CD4-positive, alpha-beta T cell treated with Interleukin-4 for 4 hours (primary cell): ENCODE measurements at regions not wholly inside any gene's neighbourhood (a gene's known extent, or its start where the extent isn't known, plus 50 kb on each side); places are given as distances from the start of the nearest gene placed in this dataset.
"Not testable (repeated sequence)": the region's sequence is repeated elsewhere in the genome, so short reads cannot be mapped to it uniquely, and the experiment has no call there.

Experiments
- DNase-seq: peaks from one replicate; pipeline ENCODE4 v3.0.0-alpha.2; 2020

DNA sequence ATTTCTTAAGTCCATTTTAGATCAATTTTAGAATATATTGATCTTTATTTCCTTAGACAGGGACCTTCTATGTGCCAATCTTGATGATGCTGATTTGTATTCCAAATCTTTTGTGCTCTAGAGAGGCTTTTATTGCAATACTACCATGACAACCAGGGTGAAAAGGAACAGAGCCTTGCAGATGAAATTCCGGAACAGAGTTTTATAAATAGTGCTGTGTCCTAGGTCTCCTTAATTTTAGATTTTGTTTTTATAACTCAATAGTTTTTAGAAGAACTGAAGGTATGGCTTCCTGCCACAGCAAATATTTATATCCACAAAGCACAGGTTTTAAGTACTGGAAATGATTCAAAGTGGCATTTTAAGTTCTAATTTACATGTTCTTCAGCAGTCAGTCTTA is 160.2 kb downstream of the PMAIP1 start:
- DNase-seq = no peak

GRCh38 chr18:60059216-60059615 is 159.4 kb downstream of the PMAIP1 start:
- no peak for DNase-seq

DNA sequence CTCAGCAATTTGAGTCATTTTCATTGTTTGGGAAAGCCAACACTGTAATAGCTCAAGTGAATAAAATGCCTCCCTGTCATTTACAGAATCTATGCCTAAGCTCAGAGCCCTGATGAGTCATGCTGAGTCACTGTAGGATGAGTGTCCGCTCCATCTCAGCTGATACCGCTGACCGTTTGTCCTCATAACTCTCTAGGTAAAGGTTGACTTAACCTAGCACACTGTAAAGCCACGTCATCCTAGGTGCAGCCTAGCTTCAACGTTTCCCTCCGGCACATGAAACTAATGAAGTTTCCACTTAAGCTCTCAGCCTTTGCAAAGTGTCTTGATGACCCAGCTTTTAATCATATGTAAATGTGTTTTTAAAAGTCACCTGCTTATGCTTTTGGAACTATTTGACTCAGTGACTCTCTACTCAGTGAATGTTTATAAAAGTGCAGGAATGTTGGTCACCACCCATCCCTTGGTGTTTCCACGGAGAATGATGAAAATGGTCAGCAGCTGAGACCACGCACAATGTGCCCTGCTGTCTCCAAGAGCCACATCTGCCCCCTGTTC is 154.0 kb downstream of the PMAIP1 start:
- DNase-seq = no peak

- no peak for DNase-seq
Observed at GRCh38 chr18:60050821-60051220, 151.0 kb downstream of the PMAIP1 start.

DNA sequence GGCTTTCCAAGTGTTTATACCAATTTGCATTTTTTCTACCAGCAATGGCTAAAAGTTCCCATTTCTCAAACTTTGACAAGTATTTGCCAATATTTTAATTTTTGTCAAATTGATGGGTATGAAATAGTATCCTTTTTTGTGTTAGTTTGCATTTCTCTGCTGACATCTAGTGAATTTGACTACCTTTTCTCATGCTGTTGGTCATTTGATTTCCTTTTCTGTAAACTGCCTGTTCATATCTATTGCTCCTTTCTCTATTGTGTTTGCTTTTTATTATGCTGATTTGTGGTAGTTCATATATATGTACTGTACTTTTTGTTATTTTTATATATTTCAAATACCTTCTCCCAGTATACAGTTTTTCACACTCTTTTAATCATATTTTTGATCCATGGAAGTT is 149.4 kb downstream of the PMAIP1 start:
- no peak for DNase-seq

DNA sequence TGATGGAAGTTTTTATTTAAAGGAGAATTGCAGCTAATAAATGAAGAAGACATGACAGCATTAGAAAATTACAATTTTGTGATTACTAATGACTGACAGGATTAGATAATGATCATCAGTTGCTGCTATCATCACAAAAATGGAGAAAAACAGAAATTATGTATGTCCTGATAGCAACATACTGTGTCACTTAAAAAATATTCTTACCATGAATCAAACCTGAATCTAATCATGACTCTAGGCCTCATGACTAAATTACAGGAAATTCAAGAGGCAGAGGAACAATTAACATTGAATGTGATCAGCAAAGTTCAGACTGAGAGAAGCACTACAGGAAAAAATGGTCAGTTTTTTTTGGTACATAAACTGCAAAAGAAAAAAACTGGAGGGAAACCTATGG is 147.8 kb downstream of the PMAIP1 start:
- no peak for DNase-seq

GRCh38 chr18:60044290-60045006 is 144.7 kb downstream of the PMAIP1 start:
- DNase-seq = no peak

DNA sequence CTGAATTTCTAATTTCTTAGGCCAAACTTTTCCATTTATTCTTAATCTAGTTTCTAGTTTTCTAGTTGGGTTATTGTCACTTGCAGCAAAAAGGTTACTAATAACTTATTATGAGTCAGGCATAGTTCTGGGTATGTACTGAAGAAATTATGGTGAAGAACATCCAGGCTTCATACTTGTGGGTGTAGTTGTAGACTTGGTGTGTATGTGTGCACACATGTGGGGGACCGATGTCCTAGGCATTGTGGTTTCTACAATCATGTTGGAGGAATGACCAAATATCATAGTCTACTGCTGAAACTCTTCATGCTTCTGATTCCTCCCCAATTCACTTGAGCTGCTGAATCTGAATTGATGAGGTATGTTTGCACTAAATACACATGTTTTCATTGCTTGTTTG is 141.2 kb downstream of the PMAIP1 start:
- DNase-seq = no peak

DNA sequence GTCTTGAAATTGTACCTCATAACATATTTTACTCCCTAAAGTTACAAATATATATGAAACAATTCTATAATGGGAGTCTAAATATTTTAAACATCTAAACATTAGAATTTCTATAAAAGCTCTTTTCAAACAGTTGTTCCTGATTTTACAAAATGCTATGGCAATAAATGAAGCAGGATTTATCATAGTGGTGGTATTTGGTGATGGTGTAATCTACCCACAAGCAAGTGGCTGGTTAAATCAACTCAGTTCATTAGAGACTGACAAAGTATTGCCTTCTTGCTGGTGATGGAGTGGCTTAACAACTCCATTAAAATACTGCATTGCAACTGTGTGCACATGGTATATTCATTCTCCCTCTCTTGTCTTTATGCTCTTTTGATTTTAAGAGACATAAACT is 138.9 kb downstream of the PMAIP1 start:
- DNase-seq = no peak

DNA sequence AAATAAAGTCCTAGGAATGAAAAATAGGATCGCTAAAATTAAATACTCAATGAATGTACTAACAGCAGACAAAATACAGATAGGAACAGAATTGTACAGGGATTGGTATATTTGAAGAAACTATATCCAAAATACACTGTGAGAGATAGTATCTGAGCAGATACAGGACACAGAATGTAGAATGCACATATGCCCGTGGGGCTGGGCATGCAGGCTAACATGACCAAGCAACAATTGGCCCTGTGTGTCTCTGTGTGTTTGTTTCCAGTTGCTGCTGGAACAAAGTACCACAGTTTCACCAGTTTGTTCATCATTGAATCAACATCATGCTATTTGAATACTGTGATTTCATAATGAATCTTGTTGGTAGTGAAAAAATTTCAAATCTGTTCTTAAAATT is 127.6 kb downstream of the PMAIP1 start:
- DNase-seq = no peak

GRCh38 chr18:60024857-60025256 is 125.1 kb downstream of the PMAIP1 start:
- DNase-seq = no peak

GRCh38 chr18:60024345-60024744 is 124.5 kb downstream of the PMAIP1 start:
- DNase-seq = no peak

- no peak for DNase-seq
Observed at GRCh38 chr18:60022671-60023276, 123.0 kb downstream of the PMAIP1 start.

- DNase-seq = no peak
Observed at GRCh38 chr18:60021556-60021955, 121.8 kb downstream of the PMAIP1 start.

- no peak for DNase-seq
Observed at GRCh38 chr18:60020107-60020925, 120.5 kb downstream of the PMAIP1 start.

DNA sequence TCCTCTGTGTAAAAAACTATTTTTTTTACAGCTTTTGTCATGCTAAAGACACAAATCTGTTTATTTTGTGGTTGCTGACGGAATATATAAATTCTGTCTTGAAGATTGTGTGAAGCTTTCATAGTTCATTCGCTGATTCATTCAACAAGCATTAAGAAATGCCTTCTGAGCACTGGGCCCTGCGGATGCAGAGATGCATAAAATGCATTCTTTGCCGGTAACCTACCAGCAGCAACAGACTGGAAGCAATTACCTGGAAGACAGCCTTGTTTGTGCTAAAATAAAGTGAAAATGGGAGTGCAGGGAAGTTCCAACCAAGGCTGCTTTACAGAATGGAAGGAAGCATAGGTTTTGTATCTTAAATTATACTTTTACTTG is 119.7 kb downstream of the PMAIP1 start:
- no peak for DNase-seq

DNA sequence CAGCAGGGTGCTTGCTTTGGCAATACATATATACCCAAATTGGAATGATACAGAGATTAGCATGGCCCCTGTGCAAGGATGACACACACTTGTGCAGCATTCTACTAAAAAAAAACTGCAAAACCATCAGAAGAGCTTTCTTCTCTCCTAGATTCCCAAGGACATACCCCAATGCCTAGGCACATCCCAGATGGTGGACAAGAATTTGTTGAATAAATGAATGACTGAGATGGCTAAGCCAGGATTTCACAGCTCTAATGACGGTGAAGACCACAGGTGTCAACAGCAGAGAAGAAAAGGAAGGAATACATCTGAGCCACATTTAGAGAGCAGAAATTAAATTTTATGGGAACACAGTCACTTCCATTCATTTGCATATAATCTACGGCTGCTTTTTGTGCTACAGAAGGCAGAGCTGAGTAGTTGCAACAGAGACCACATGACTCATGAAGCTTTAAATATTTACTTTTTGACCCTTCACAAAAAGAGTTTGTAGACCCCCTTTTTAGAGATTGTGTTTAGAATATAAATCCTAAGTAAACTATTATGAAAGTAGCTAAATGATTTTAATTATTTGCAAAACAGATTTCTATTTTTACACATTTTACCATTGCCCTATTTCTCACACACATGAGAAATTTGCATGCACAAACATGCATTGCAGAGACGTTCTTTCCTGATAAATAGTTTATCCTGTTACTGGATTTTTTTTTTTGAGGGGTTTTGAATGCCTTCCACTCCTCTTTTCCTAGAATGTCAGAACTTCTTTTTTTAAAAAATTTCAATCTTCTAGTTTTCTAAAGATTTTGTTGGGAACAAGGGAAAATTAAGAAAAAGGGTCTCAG is 119.0 kb downstream of the PMAIP1 start:
- DNase-seq = no peak

GRCh38 chr18:60018134-60018533 is 118.3 kb downstream of the PMAIP1 start:
- DNase-seq = not testable (repeated sequence)

GRCh38 chr18:60017371-60017770 is 117.6 kb downstream of the PMAIP1 start:
- no peak for DNase-seq

DNA sequence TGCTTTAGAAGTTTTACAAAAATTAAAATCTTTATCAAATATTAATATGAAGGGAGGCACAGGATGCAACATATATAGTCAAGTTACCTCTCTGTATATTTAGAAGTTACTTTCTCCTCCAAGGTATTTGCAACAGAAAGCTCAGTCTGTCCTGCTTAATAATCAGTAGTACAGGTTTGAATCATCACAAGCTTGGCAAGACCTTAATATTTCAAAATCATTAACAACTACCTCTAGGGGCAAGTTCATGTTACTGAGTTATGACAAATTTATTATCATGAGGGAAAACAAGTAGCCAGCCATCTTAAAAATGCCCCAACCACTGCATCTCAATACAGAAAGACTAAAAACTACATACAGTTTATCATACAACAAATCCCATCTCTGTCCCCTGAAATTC is 116.0 kb downstream of the PMAIP1 start:
- DNase-seq = not testable (repeated sequence)

DNA sequence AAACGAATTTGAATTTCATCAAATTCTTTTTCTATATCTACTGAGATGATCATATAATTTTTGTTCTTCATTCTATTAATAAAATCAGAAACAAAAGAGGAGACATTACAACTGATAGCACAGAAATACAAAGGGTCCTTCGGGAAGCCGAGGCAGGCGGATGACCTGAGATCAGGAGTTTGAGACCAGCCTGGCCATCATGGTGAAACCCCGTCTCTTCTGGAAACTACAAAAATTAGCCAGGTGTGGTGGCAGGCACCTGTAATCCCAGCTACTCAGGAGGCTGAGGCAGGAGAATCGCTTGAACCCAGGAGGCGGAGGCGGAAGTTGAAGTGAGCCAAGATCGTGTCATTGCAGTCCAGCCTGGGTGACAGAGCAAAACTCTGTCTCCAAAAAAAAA is 113.4 kb downstream of the PMAIP1 start:
- not testable (repeated sequence) for DNase-seq

DNA sequence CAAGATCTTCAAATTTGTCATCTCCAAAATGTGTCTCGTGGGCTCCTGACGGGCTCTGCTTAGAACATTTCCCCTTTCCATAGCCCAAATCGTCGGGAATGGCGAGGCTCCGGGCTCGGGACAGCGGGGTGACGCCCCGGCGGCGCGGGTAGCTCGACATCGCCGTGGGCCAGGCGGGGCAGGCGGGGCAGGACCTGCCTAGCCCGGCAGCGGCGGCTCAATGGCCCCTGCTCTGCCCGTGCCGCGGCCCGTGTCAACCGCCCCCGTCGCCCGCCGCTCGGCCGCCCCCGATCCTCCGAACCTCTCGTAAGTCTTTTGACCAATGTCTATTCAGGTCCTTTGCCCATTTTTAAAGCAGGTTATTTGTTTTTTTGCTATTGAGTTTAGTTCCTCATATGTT is 111.2 kb downstream of the PMAIP1 start:
- DNase-seq = no peak

DNA sequence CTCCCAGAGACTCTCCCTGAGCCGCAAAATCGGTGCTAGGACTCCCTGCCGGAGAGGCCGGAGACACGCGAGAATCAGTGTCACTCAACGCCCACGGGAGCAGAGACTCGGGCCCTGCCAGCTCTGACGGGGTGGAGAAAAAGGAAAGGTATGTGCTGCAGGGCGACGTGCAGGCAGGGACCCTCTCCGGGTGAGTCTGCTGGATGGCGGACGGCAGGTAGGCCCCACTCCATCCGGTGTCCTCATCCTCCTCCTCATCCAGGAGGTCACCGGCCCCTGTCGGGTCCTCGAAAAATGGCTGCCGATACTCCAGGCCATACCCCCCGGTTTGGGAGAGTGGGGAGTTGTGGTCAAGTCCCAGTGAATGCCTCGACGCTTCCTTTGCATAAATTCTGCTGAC is 110.7 kb downstream of the PMAIP1 start:
- no peak for DNase-seq
